ENCODE measurements at regions not wholly inside any gene's neighbourhood (a gene's known extent, or its start where the extent isn't known, plus 50 kb on each side); places are given as distances from the start of the nearest gene placed in this dataset.

GRCh38 chr5:98415663-98416062 is 357.8 kb upstream of the RGMB start:
- no peaks in the 10 kb centered on the region for H3K27me3 Mint-ChIP-seq

DNA sequence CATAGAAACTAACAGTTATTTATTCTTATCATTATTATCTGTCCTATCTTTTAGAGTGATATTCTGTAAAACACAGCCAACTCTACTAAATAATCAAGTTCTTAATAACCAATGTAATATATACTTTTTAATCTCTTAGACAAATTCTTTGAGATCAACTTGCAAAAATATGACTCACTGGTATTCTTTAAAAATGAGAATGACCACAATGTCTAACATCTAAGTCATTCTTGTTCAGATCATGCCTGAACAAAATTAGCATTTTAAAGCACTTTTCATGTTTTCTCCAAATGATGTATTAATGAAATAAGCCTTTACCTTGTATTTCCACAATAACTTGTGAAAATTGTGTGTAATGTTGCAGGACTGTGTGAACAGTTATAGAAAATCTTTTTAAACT is 356.9 kb upstream of the RGMB start:
- H3K9ac ChIP-seq (ENCODE audit: low read length): no peak overlapping the region
- CTCF ChIA-PET: no interaction called here
- POLR2A ChIA-PET: no interaction called here
- DNase-seq: no peak
- H4K20me1 ChIP-seq (ENCODE audit: control insufficient read depth, insufficient read depth, low read length, poor library complexity, severe bottlenecking): no peaks in the 10 kb centered on the region
- Mint-ChIP-seq H3K27me3 (no peaks in the 10 kb centered on the region), H3K9me3 (ENCODE audit: insufficient read depth) (no peaks in the 10 kb centered on the region), H3K27ac (no peak overlapping the region), H3K4me3 (no peak overlapping the region), H3K4me1 (no peaks in the 10 kb centered on the region)
- ATAC-seq (ENCODE audit: low read depth): no peak
- H3K79me2 ChIP-seq (ENCODE audit: control insufficient read depth, insufficient read depth, low read length): no peaks in the 10 kb centered on the region
- no peaks in the 10 kb centered on the region for H3K4me1 ChIP-seq (ENCODE audit: control insufficient read depth in 2 of 2, insufficient read depth in 2 of 2, low read length in 2 of 2)
- no peak overlapping the region for H3K4me3 ChIP-seq (ENCODE audit: control extremely low read depth in 1 of 5, extremely low read depth in 1 of 5, insufficient read depth in 1 of 5, low read depth in 2 of 5, low read length in 4 of 5)
- H3K27me3 ChIP-seq (replicated peaks in 1 of 4; ENCODE audit: control extremely low read depth in 1 of 4, control insufficient read depth in 3 of 4, insufficient read depth in 4 of 4, low read length in 3 of 4): no peaks in the 10 kb centered on the region
- H3K9me3 ChIP-seq (ENCODE audit: control extremely low read depth in 1 of 3, control insufficient read depth in 2 of 3, insufficient read depth in 1 of 3, low read length in 2 of 3): no peaks in the 10 kb centered on the region
- intact Hi-C loops (cut with micrococcal nuclease): no loop called here
- no peaks in the 10 kb centered on the region for H3K36me3 ChIP-seq (replicated peaks in 1 of 2; ENCODE audit: control extremely low read depth in 1 of 2, control insufficient read depth in 1 of 2, extremely low read depth in 1 of 2, insufficient read depth in 2 of 2, low read length in 1 of 2)
- TF ChIP-seq, protein P1, sequence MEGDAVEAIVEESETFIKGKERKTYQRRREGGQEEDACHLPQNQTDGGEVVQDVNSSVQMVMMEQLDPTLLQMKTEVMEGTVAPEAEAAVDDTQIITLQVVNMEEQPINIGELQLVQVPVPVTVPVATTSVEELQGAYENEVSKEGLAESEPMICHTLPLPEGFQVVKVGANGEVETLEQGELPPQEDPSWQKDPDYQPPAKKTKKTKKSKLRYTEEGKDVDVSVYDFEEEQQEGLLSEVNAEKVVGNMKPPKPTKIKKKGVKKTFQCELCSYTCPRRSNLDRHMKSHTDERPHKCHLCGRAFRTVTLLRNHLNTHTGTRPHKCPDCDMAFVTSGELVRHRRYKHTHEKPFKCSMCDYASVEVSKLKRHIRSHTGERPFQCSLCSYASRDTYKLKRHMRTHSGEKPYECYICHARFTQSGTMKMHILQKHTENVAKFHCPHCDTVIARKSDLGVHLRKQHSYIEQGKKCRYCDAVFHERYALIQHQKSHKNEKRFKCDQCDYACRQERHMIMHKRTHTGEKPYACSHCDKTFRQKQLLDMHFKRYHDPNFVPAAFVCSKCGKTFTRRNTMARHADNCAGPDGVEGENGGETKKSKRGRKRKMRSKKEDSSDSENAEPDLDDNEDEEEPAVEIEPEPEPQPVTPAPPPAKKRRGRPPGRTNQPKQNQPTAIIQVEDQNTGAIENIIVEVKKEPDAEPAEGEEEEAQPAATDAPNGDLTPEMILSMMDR (IDR thresholded peaks at IDR 0.05): no peak
- TF ChIP-seq EZH2 (IDR thresholded peaks at IDR 0.05; ENCODE audit: borderline replicate concordance, insufficient read depth, low read depth, low read length, poor library complexity, severe bottlenecking): no peak
- H2AFZ ChIP-seq (ENCODE audit: insufficient read depth, low read depth, low read length, poor library complexity, severe bottlenecking): no peak overlapping the region
- H3K4me2 ChIP-seq (replicated peaks; ENCODE audit: low read depth, low read length, poor library complexity, severe bottlenecking): no peak overlapping the region
- no peak overlapping the region for H3K27ac ChIP-seq (ENCODE audit: low read length in 2 of 2)

More at GRCh38 chr5:98415663-98416062, 357.8 kb upstream of the RGMB start:
- TF ChIP-seq, protein P1 (IDR thresholded peaks at IDR 0.05): no peak
- TF ChIP-seq EZH2 (IDR thresholded peaks at IDR 0.05; ENCODE audit: borderline replicate concordance, insufficient read depth, low read depth, low read length, poor library complexity, severe bottlenecking): no peak
- Histone ChIP-seq H3K27ac (ENCODE audit: low read length in 2 of 2) (no peak overlapping the region), H4K20me1 (ENCODE audit: control insufficient read depth, insufficient read depth, low read length, poor library complexity, severe bottlenecking) (no peaks in the 10 kb centered on the region), H3K79me2 (ENCODE audit: control insufficient read depth, insufficient read depth, low read length) (no peaks in the 10 kb centered on the region), H3K9ac (ENCODE audit: low read length) (no peak overlapping the region), H3K4me2 (replicated peaks; ENCODE audit: low read depth, low read length, poor library complexity, severe bottlenecking) (no peak overlapping the region), H3K9me3 (ENCODE audit: control extremely low read depth in 1 of 3, control insufficient read depth in 2 of 3, insufficient read depth in 1 of 3, low read length in 2 of 3) (no peaks in the 10 kb centered on the region), H3K36me3 (replicated peaks in 1 of 2; ENCODE audit: control extremely low read depth in 1 of 2, control insufficient read depth in 1 of 2, extremely low read depth in 1 of 2, insufficient read depth in 2 of 2, low read length in 1 of 2) (no peaks in the 10 kb centered on the region), H2AFZ (ENCODE audit: insufficient read depth, low read depth, low read length, poor library complexity, severe bottlenecking) (no peak overlapping the region), H3K4me1 (ENCODE audit: control insufficient read depth in 2 of 2, insufficient read depth in 2 of 2, low read length in 2 of 2) (no peaks in the 10 kb centered on the region), H3K27me3 (replicated peaks in 1 of 4; ENCODE audit: control extremely low read depth in 1 of 4, control insufficient read depth in 3 of 4, insufficient read depth in 4 of 4, low read length in 3 of 4) (no peaks in the 10 kb centered on the region), H3K4me3 (ENCODE audit: control extremely low read depth in 1 of 5, extremely low read depth in 1 of 5, insufficient read depth in 1 of 5, low read depth in 2 of 5, low read length in 4 of 5) (no peak overlapping the region)
- no peaks in the 10 kb centered on the region for H3K9me3 Mint-ChIP-seq (ENCODE audit: insufficient read depth)
- H3K4me1 Mint-ChIP-seq: no peaks in the 10 kb centered on the region
- whole genome bisulfite sequencing (ENCODE audit: insufficient coverage): no CpG with 5 or more reads among the region's 1 CpG
- POLR2A ChIA-PET: interaction anchor here (0.7 kb wide), 1 partner anchor 162 kb away, joined by 3 read pairs; no protein-coding TSS in a partner anchor
- no peak overlapping the region for H3K27ac Mint-ChIP-seq
- ATAC-seq (ENCODE audit: low read depth) (no peak), DNase-seq (no peak)
- H3K4me3 Mint-ChIP-seq: no peak overlapping the region
- CTCF ChIA-PET: no interaction called here
- intact Hi-C loops (cut with micrococcal nuclease): no loop called here
